ENCODE measurements at regions not wholly inside any gene's neighbourhood (a gene's known extent, or its start where the extent isn't known, plus 50 kb on each side); places are given as distances from the start of the nearest gene placed in this dataset.

- TF ChIP-seq CEBPB (IDR thresholded peaks at IDR 0.05; ENCODE audit: low read depth): no peak
- TF ChIP-seq POLR2A (IDR thresholded peaks at IDR 0.05; ENCODE audit: borderline replicate concordance, extremely low read depth, insufficient read depth, insufficient read length): no peak
- TF ChIP-seq, protein P1, sequence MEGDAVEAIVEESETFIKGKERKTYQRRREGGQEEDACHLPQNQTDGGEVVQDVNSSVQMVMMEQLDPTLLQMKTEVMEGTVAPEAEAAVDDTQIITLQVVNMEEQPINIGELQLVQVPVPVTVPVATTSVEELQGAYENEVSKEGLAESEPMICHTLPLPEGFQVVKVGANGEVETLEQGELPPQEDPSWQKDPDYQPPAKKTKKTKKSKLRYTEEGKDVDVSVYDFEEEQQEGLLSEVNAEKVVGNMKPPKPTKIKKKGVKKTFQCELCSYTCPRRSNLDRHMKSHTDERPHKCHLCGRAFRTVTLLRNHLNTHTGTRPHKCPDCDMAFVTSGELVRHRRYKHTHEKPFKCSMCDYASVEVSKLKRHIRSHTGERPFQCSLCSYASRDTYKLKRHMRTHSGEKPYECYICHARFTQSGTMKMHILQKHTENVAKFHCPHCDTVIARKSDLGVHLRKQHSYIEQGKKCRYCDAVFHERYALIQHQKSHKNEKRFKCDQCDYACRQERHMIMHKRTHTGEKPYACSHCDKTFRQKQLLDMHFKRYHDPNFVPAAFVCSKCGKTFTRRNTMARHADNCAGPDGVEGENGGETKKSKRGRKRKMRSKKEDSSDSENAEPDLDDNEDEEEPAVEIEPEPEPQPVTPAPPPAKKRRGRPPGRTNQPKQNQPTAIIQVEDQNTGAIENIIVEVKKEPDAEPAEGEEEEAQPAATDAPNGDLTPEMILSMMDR (IDR thresholded peaks at IDR 0.05 in 2 of 3, conservative IDR thresholded peaks at IDR 0.05 in 1 of 3; ENCODE audit: borderline replicate concordance in 1 of 3, insufficient read depth in 1 of 3, low read depth in 2 of 3, low read length in 2 of 3): no peak
- TF ChIP-seq CBX3 (IDR thresholded peaks at IDR 0.05; ENCODE audit: low read depth): no peak
- no peak for TF ChIP-seq EZH2 (IDR thresholded peaks at IDR 0.05)
- no peak for TF ChIP-seq SP1 (IDR thresholded peaks at IDR 0.05; ENCODE audit: low read depth)
These were observed 280.0 kb downstream of the LRIG3 start for GRCh38 chr12:58640314-58640713.
